NB4 (cell line): ENCODE measurements at regions not wholly inside any gene's neighbourhood (a gene's known extent, or its start where the extent isn't known, plus 50 kb on each side); places are given as distances from the start of the nearest gene placed in this dataset.
"Not testable (repeated sequence)": the region's sequence is repeated elsewhere in the genome, so short reads cannot be mapped to it uniquely, and the experiment has no call there.

ENCODE experiments used
- DNase-seq: peaks from one replicate; pipeline ENCODE4 v3.0.0; 2010; ENCODE audit warnings: low read depth
- H3K4me3 ChIP-seq: one replicate; pipeline ENCODE4 v1.5.1; 2011; ENCODE audit warnings: mild to moderate bottlenecking, low read depth, low read length, moderate library complexity
- MYC ChIP-seq: IDR thresholded peaks from 2 replicates; pipeline ENCODE4 v1.6.1; 2011; ENCODE audit warnings: low read depth, low read length
- POLR2A ChIP-seq: IDR thresholded peaks from 2 replicates; pipeline ENCODE4 v1.6.1; 2011; ENCODE audit warnings: mild to moderate bottlenecking; ENCODE audit not compliant: insufficient read length; ENCODE audit errors: extremely low read depth
- TF ChIP-seq, protein P1 (sequence below): IDR thresholded peaks from 2 replicates; pipeline ENCODE4 v1.6.1; 2011; ENCODE audit warnings: low read depth, low read length
- TF ChIP-seq, protein P2 (sequence below): IDR thresholded peaks from one replicate; pipeline ENCODE4 v1.5.1; 2012; ENCODE audit warnings: low read depth, low read length

DNA sequence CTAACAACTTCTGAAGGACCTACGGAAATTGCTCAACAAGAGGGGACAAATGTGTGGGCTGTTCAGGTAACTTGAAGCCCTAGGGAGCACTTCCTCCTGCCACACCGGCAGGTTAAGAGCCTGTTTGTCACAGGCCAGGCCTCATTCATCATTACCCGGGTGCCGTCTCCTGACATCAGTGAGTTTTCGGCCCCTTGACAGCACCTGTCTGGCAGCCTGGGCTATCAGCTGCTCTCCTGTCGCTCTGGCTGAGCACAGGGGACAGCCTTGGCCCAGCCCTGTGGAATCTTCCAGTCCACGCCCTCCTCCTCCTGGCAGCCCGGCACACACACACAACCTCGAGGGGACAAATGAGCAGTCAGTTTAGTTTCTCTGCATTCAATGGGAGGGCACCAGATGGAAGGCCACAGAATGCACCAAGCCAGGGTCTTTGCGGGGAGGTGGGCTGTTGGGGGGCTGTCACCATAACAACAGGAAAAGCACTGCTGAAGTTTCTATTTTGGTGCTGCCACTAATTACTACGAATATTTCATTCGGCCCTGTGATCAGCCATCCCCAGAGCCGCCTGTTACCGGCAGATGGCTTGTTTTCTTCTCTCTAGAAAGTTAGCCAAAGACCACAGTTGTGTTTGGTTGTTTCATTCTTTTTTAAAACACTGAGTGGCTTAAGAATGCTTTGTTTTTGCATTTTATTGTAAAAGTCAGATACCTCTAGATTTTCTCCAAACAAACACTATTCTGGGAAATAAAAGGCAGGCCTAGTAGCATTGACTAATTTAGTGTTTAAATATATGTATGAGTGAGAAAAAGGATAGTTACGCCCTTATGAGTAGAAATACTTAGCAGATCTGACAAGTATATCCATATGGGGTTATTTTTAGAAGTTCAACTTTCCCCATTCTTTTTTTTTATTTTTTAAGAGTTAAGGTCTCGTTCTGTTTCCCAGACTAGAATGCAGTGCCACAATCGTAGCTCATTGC lies 189.9 kb upstream of the NDUFV2 start:
- H3K4me3 ChIP-seq: no peak overlapping the region
- DNase-seq: no peak
- TF ChIP-seq POLR2A (no peak), MYC (no peak)
- TF ChIP-seq, protein P1, sequence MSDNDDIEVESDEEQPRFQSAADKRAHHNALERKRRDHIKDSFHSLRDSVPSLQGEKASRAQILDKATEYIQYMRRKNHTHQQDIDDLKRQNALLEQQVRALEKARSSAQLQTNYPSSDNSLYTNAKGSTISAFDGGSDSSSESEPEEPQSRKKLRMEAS: no peak
- TF ChIP-seq, protein P2, sequence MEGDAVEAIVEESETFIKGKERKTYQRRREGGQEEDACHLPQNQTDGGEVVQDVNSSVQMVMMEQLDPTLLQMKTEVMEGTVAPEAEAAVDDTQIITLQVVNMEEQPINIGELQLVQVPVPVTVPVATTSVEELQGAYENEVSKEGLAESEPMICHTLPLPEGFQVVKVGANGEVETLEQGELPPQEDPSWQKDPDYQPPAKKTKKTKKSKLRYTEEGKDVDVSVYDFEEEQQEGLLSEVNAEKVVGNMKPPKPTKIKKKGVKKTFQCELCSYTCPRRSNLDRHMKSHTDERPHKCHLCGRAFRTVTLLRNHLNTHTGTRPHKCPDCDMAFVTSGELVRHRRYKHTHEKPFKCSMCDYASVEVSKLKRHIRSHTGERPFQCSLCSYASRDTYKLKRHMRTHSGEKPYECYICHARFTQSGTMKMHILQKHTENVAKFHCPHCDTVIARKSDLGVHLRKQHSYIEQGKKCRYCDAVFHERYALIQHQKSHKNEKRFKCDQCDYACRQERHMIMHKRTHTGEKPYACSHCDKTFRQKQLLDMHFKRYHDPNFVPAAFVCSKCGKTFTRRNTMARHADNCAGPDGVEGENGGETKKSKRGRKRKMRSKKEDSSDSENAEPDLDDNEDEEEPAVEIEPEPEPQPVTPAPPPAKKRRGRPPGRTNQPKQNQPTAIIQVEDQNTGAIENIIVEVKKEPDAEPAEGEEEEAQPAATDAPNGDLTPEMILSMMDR: no peak

DNA sequence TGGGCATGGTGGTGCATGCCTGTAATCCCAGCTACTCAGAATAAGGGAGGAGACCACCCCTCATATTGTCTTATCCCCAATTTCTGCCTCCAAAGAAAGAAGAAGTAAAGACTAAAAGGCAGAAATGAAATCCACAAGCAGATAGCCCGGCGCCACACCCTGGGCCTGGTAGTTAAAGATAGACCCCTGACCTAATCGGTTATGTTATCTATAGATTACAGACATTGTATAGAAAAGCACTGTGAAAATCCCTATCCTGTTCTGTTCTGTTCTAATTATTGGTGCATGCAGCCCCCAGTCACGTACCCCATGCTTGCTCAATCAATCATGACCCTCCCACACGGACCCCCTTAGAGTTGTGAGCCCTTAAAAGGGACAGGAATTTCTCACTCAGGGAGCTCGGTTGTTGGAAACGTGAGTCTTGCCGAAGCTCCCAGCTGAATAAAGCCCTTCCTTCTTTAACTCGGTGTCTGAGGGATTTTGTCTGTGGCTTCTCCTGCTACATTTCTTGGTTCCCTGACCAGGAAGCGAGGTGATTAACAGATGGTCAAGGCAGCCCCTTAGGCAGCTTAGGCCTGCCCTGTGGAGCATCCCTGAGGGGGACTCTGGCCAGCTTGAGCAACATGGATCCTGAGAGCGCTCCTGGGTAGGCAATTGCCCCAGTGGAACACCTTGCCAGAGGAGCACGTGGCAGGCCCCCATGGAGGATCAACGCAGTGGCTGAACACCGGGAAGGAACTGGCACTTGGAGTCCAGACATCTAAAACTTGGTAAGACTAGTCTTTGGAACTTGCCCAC lies 188.7 kb upstream of the NDUFV2 start:
- DNase-seq, H3K4me3 ChIP-seq: not testable (repeated sequence)

DNA sequence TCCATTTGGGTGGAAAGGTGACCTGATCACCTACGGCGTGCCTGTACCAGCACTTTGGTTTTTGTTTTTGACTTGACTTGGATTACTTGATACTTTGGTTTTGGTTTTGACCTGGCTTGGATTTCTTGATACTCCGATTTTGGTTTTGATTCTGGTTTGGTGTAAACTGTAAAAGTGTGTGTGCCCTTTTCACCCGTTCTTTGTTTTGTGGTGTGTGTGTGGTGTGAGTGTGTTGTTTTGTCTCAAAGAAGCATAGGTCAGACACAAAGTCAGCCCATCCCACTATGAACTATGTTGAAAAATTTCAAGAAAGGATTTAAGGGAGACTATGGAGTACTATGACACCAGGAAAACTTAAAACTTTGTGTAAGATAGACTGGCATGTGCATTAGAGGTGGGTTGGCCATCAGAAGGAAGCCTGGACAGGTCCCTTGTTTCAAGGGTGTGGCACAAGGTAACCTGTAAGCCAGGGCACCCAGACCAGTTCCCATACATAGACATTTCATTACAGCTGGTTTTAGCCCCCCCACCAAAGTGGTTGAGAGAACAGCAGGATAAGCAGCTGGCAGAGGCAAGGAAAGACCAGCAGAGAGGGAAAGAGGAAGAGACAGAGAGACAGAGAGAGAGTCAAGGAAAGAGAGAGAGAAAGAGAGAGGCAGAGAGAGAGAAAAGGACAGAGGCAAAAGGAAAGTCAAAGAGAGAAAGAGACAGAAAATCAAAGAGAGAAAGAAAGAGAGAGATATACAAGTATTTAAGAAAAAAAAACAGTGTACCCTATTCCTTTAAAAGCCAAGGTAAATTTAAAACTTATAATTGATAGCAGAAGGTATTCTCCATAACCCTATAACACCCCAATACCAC lies 187.9 kb upstream of the NDUFV2 start:
- not testable (repeated sequence) for DNase-seq, H3K4me3 ChIP-seq

DNA sequence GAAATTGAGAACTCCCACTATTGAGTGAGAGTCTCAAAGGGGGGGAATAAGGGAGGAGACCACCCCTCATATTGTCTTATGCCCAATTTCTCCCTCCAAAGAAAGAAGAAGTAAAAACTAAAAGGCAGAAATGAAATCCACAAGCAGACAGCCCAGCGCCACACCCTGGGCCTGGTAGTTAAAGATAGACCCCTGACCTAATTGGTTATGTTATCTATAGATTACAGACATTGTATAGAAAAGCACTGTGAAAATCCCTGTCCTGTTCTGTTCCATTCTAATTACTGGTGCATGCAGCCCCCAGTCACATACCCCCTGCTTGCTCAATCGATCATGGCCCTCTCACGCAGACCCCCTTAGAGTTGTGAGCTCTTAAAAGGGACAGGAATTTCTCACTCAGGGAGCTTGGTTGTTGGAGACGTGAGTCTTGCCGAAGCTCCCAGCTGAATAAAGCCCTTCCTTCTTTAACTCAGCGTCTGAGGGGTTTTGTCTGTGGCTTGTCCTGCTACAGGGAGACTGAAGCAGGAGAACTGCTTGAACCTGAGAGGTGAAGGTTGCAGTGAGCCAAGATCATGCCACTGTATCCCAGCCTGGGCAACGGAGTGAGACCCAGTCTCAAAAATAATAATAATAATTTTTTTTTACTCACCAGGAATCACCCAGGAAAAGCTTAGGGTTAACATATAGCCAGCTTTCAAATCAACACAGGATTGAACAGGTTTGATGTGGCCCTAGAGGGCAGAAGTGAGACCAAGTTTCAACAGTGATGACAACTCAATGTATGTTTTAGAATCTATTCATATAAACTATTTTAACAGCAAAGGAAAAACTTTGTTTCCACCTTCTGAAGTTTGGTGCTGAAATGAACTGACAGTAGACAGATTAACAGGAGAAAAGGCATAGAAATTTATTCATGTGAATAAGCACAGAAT lies 181.4 kb upstream of the NDUFV2 start:
- not testable (repeated sequence) for H3K4me3 ChIP-seq, DNase-seq

DNA sequence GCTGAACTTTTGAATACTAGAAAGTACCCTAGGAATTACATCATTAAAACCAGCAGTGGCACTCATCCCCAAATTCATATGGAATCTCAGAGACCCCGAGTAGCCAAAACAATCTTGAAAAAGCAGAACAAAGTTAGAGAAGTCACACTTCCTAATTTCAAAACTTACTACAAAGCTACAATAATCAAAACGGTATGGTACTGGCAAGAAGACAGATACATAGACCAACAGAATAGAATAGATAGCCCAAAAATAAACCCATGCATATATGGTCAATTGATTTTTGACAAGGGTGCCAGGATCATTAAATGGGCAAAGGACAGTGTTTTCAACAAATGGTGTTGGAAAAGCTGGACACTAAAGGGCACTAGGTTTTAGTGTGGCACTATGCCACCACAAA lies 176.0 kb upstream of the NDUFV2 start:
- H3K4me3 ChIP-seq: no peak overlapping the region
- no peak for DNase-seq
- TF ChIP-seq, protein P2: no peak
- TF ChIP-seq, protein P1: no peak
- TF ChIP-seq MYC (no peak), POLR2A (no peak)

DNA sequence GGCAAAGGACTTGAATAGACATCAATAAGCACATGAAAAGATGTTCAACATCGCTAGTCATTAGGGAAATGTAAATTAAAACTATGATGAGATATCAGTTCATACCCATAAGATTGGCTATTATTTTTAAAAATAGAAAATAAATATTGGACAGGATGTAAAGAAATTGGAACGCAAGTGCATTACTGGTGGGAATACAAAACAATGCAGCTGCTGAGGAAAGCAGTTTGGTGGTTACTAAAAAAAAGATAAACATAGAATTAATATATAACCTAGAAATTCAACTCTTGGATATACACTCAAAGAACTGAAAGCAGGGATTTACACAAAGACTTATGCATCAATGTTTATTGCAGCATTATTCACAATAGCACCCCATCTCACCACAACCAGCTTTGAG lies 174.5 kb upstream of the NDUFV2 start:
- no peak overlapping the region for H3K4me3 ChIP-seq
- no peak for DNase-seq
- TF ChIP-seq, protein P1: no peak
- TF ChIP-seq MYC: no peak
- TF ChIP-seq POLR2A: no peak
- TF ChIP-seq, protein P2: no peak
